HG03139 (cell line): ENCODE measurements at regions not wholly inside any gene's neighbourhood (a gene's known extent, or its start where the extent isn't known, plus 50 kb on each side); places are given as distances from the start of the nearest gene placed in this dataset.

ENCODE experiments used
- ATAC-seq: cut with Tn5 transposase; IDR thresholded peaks from one replicate; pipeline ENCODE4 v1.9.1; 2021; ENCODE audit not compliant: unreplicated experiment

DNA sequence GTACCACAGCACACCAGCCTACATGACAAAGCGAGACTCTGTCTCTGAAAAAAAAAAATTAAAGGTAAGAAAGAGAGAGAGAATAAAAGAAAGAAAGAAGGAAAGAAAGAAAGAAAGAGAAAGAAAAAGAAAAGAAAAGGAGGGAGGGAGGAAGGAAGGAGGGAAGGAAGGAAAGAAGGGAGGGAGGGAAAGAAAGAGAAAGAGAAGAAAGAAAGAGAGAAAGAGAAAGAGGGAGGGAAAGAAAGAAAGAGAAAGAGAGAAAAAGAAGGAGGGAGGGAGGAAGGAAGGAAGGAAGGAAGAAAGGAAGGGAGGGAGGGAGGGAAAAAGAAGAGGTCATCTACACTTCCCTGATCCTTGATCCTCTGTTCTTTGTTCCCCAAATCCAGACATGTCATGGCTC, 104.8 kb upstream of the GJB5 start:
- no peak for ATAC-seq

DNA sequence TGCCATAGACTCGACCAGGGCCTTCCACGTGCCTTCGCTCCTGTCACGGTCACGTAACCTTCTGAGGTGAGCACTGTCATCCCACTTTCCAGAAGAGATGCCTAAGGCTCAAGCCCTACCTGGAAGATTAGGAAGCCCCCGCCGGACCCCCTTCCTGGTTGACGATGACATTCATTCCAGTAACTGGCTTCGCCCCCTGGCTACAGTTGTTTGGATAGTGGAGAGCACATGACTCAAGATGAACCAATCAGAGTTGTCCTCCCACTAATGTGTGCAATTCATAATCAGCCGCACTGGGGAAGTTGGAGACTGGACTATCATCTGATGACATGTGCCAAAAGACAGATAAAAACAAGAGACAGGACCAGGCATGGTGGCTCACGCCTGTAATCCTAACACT, 104.0 kb upstream of the GJB5 start:
- ATAC-seq = no peak

DNA sequence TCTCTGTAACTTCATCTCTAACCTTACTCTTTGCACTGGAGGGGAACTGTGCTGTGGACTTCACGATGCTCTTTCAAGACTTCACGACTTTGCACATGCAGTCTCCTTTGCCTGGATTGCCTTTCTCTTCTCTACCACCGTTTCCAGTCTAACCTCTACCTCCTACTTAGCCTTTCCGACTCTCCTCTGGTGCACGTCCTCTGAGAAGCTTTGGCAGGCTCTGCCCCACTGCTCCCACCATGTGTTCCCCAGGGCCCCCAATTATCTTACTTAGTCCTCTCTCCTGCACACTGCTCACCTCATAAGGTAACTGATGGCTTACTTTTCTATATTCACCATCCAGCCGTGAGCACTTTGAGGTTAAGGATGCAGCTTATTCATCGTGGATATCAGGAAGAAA, 101.7 kb upstream of the GJB5 start:
- ATAC-seq = no peak

DNA sequence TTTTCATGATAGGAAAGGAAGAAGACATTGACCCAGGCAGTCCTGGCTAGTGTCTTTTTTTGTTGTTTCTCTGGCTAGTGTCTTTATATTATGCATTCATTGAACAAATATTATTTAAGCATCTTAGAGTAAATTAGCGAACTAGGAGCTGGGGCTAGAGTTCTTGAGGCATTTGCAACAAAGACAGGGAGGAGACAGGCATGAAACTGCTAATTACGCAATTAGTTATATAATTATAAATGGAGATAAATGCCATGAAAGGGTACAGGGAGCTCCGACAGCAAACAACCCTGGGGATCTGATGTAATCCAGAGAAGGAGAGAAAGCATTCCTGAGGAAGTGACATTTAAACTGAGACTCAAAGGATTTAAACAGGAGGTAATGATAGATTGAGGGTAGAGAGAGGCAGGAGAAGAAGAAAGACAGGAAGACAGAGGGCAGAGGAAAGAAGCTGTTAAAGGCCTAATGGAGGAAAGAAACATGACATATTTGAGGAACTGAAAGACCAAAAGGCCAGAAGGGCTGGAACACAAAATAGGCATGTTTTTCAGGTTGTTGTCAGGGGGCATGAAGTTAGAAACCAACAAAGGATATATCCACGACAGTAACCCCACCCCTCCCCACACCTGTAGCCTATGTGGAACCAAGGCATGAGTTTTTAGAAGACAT, 99.5 kb upstream of the GJB5 start:
- ATAC-seq = no peak

DNA sequence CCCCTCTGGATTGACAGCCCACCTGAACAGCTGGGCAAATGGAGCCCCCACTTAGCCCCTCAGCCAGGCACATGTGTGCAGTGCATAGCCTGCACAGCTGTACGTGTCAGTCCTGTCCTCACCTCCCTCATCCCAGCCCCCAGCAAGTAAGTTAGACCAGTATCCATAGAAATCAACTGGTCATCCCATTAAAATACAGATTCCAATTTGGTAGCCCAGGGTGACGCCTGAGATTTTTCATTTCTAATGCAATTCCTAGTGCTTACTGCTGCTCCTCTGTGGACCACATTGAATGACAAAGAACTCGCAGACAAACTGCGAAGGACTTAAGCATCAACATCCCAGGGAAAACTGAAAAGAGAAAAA, 99.0 kb upstream of the GJB5 start:
- no peak for ATAC-seq

DNA sequence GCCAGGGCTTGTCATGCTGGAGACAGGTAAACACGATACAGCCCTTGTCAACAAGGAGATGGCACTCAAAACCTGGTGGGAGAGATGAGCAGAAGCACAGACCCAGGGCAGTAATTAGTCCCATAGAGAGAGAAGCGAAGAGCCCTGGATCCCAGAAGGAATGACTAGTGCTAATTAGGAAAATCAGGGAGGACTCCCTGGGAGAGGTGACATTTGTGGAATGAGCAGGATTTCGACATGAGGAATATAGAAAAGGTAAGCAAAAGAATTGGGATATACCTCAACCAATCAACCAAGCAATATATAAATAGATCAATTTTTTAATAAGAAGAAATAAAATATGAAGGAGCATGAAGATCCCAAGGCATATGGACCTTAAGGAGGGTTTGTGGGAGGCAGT, 98.5 kb upstream of the GJB5 start:
- no peak for ATAC-seq

DNA sequence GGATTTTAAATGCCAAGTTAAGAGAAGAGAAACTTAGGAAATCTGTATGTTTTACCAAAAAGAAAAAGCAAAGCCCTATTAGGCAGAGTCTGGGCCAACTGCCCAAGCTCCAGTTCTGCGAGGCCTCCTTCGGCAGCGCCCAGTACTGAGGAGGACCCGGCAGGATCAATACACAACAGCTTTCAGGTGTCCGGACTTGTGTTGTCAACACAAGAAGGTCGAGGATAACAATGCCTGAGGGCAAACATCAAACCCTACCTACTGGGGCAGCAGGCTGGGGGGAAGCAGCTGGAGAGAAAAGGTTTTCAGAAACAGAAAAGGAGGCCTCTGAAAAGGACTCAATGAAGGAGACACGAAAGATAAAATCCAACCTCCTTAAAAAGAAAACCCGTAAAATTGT, 98.1 kb upstream of the GJB5 start:
- no peak for ATAC-seq

DNA sequence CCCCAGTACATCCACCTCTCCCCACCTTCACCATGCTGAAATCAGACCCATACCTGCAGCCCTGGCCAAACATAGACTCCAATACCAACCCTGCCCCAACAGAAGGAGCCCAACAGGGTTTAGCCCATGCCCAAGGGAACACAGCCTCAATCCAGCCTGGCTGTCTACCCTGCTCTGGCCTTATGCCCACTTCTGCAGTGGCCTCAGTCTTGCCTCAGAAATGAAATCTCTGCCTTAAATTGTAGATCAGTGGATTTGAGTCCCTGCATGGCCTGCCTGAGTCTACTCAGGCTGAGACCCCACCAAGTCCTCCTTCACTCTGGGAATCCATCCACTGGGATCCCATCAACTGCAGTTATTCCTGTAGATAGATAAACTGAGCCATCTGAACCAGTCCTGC, 97.6 kb upstream of the GJB5 start:
- no peak for ATAC-seq

DNA sequence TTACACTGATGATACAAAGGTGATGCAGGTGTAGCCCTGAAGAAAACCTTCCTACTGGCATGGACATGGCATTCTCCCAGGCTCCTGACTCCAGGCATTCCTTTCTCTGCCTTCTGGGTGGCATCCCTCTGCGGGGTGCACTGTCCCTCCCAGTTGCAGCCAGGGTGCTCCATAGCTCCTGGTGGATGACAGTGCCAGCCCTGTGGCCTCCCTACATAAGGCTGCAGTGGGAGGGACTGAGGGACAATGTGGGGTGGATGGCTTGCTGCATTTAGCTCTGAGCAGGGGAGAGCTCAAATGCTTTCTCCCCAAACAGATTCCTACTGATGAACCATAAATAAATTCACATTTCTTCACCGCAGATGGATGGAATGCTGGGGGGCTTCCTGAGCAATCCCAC, 97.0 kb upstream of the GJB5 start:
- ATAC-seq = no peak

DNA sequence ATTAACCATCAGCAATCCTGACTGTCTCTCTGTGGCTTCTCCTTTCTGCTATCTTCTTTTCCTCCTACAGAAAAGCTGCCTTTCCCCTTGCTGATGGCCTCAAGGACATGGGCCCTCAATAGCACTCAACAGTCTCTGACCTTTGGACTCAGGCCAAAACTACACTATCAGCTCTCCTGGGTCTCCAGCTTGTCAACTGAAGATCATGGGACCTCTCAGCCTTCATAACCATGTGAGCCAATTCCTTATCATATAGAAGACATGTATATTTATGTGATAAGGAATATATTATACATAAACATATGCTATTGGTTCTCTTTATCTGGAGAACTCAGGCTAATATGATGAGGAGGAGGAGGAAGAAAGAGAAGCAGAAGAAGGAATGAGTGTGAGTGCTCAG, 91.8 kb upstream of the GJB5 start:
- no peak for ATAC-seq

DNA sequence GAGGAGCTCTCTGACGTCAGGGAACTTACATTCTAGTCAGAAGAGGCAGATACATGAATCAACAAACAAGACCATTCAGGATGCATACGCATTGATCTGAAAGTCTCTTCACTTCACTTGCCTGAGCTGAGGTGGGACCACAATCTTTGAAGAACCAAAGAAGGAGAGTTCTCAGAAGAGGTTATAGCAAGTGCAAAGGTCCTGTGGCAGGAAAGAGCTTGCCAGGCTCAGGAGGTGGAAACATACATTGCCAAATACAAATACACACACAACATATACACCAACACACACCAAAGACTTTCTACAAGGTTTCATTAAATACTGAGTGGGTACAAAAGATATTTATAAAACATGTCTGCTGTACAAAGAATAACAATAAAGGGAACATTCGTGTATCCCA, 86.8 kb upstream of the GJB5 start:
- no peak for ATAC-seq

DNA sequence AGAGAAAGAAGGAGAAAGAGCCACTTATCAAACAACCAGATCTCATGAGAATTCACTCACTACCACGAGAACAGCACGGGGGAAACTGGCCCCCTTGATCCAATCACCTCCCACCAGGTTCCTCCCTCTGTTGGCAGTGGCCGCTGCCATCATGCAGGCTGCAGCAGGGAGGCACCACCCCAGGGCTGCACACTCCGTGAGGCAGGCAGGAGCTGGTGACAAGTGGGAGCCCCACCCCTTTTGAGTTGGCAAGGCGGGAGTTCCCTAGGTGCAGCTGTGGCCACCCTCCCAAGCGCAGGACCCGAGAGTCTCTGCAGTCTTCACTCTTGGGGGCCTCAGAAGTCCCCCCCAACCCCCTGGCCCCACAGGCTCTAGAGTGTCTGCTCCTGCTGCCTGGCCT, 83.9 kb upstream of the GJB5 start:
- ATAC-seq = no peak

DNA sequence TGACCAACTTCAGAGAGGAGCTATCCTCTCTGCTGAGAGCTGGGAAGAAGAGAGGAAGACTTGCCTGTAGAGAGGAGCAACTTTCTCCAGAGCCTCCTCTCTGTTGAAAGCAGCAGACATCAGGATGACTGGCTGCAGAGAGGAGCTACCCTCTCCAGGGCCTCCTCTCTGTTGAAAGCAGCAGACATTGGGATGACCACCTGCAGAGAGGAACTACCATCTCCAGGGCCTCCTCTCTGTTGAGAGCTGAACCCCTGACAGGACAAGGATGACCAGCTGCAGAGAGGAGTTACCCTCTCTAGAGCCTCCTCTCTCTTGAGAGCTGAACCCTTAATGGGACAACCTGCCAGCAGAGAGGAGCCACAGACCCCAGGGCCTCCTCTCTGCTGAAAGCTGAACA, 83.0 kb upstream of the GJB5 start:
- ATAC-seq = no peak

DNA sequence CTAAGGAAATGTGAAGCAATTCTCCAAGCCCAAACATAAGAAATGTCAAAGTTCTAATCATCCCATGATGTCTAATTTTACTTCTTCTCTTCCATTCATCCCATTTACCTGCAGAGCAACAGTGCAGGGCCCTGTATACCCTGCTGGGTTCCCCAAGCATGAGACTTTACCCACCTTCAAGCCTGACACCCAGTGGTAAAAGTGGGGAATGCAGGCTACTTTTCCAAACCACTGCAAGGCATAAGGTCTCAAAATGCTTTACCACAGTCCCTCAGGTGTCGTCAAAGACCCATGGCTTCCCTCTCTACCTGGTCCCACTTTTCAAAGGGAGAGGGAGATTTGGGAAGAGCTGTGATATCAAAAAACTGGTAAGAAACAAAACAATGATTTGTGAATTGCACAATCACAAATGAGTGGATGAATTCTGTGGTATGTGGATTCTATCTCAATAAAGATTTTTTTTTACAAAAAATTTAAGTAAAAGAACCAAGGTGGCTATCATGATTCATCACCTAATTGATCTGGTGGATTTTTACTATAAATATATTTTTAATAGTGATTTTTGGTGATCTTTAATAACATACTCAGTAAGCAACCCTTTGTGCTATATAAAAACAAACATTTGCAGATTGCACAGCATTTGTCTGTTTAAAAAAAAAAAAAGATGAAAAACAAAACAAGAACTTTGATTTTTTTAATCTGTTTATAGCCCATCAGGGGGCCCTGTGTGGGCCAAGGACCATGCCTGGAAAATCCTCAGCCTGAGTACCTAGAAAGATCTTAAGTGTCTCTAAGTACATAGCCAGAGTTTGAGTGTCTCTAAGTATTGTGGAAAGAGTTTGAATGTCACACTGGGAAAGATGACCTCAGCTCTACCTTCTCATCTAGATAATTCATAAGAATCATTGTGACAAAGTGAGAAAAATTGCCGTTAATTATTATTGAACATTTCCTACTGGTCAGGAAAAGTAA, 73.1 kb upstream of the GJB5 start:
- ATAC-seq = no peak

DNA sequence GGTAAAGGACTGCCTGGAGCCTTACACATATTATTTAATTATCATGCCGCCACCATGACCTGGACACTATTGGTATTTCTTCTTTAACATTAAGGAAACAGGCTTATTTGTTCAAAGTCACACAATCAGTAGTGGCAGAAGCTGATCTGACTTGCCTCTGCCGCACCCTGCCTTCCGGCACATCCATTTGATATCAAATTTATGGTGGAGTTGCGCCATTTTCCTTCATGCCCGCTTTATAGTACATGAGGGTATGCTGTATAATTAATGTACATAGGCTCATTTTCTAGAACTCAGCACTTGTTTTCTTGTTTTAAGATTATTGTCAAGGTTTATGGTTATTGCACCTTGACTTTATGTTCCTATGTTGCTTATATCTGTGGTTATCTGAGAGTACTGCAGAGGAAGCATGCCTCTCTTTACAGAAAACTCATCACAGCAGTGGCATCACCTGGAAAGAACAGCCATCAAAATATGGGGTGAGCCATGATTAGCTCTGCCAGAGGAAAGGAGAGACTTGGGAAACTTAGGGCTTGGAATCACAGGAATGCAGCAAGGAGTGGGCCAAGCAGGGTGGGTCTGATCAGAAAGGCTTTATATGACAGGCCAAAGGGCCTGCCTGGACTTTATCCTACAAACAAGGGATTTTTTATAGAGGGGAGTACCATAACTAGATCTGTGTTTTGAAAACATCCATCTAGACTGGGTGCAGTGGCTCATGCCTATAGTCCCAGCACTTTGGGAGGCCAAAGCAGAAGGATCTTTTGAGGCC, 72.2 kb upstream of the GJB5 start:
- no peak for ATAC-seq

DNA sequence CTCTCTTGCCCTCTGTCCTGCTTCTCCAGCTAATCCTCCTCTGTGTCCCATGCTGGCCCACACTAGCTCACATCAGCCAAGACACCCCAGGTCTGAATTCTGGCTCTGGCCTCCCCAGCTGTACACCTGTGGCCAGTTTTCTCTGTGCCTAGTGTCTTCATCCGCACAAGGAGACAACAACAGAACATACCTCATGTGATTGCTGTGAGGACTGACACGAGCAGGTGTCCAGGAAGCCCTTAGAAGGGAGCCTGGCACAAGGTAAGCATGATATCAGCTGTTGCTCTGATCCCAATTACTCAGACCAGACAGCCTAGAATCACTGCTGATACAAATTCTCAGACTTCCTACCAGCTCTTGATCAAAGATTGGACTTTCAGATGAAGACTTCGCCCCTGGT, 71.2 kb upstream of the GJB5 start:
- ATAC-seq = no peak

DNA sequence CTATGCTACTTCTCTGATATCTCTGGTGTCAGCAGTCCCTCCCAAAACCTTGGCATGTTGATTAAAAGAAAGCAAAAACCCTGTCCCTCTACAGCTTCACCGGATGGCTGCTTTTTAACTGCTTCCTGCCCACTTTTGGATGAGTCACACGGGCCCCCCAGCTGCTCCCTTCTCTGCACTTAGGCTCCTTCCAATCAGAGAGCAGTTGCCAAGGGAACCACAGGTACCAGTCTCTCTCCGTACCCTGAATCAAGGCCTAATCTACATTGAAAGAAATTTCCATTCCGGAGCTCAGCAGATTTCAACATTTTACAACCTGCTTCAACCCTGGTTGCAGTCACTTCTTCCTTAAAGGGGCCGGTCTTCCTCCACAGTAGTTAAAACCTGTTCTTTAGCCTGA, 70.6 kb upstream of the GJB5 start:
- no peak for ATAC-seq

DNA sequence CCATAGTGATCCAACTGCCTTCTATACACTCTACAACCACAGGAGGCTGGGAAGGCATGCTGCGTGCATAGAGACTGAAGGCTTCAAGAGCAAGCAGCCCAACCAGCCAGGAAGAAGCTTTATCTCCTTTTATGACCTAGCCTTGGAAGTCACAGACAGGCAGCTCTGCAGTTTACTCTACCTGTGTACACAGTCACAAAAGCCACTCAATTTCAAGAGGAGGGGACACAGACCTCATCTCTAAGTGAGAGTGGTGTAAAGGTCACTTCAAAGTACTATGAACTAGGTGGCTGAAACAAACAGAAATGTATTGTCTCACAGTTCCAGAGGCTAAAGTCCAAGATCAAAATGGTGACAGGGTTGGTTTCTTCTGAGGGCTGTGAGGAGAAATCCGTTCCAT, 69.6 kb upstream of the GJB5 start:
- no peak for ATAC-seq

DNA sequence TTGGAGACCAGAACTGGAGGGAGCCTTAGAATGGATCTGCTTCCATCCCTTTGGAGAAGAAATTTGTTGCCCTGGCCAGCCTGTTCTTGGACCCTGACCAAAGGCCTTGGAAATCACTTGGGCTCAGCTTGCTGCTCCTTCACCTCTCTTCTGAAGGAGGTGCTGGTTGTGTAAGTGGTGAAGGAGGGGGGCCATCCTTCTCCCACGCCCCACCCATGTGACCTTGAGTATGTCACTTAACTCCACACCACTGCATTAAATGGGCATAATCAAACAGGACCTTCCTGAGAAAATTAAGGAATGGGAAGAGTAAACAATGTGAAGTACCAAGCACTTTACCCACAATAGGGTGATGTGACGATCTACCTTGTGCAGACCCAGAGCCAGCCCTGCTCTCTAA, 68.3 kb upstream of the GJB5 start:
- no peak for ATAC-seq

DNA sequence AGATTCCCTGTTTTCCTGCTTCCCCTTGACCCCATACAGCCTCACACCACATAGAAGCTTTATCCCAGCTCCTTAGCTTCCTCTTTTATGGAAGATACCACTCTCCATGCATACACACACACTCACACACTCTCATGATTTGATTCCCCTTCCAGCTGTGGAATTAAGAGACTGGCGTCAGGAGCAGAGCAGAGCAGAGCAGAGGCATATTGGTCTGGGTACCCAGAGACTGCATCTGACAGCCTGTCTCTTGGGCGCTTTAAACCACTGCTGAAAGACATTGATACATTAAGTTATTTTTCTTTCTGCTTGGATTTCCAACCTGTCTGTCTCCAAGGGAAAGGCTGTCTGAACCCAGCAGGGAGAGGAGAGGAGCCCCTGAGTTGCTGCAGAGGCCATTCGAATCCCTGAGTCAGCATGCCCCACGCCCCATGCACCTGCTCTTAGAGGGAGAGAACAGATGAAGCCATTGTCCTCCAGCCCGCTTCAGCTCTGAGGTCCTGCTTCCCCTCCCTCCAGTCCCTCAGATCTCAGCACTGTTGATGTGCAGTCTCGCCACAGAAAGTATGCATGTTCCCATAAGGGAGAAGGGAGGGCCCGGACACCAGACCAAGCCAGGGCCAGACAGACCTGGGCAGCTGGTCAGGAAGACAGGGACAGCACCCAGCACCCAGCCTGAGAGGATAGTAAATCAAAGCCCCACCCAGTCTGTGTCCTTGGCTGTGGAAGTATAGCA, 66.7 kb upstream of the GJB5 start:
- ATAC-seq = no peak

DNA sequence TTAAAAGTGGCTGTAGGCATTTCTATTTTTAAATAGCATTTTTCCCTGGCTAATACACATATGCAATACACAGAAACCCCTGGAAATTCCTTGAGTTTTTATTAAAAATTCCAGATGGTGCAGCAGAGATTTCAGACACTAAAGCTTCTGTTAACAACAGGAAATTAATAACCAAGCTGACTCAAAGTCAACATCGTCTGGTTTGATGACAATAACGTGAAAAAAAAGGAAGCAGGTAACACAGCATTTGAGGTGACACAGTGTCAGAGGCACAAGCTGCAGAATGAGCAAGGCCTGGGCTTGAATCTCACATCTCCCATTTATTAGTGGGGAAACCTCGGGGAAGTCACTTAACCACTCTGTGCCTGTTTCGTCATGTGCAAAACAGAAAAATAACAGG, 64.6 kb upstream of the GJB5 start:
- no peak for ATAC-seq
